DND-41 (cell line): ENCODE measurements at regions not wholly inside any gene's neighbourhood (a gene's known extent, or its start where the extent isn't known, plus 50 kb on each side); places are given as distances from the start of the nearest gene placed in this dataset.

Source experiments
- EZH2 ChIP-seq: IDR thresholded peaks from 3 replicates; pipeline ENCODE4 v1.6.1; 2012; ENCODE audit warnings: borderline replicate concordance, low read depth, mild to moderate bottlenecking, moderate library complexity, low read length, inconsistent platforms; ENCODE audit not compliant: severe bottlenecking
- TF ChIP-seq, protein P1 (sequence below): IDR thresholded peaks from 2 replicates; pipeline ENCODE4 v1.5.1; 2012; ENCODE audit warnings: borderline replicate concordance, low read length, moderate library complexity, mild to moderate bottlenecking; ENCODE audit not compliant: poor library complexity, severe bottlenecking; ENCODE audit errors: extremely low read depth

DNA sequence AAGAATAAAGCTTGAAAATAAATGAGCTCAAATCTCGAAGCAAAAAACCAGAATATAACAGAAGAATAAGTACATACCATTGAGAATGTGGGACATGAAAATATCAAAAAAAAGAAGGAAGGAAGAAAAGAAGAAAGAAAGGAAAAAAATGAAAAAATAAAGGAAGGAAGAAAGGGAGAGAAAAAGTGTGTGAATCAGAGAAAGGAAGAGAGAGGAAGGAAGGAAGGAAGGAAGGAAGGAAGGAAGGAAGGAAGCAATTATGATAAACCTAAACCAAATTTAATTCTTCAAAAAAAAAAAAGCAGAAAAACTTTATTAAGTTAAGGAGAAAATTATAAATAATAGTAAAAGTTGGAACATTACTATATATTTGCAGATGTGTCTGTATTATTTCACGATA lies 949.8 kb downstream of the NLGN4X start:
- TF ChIP-seq, protein P1, sequence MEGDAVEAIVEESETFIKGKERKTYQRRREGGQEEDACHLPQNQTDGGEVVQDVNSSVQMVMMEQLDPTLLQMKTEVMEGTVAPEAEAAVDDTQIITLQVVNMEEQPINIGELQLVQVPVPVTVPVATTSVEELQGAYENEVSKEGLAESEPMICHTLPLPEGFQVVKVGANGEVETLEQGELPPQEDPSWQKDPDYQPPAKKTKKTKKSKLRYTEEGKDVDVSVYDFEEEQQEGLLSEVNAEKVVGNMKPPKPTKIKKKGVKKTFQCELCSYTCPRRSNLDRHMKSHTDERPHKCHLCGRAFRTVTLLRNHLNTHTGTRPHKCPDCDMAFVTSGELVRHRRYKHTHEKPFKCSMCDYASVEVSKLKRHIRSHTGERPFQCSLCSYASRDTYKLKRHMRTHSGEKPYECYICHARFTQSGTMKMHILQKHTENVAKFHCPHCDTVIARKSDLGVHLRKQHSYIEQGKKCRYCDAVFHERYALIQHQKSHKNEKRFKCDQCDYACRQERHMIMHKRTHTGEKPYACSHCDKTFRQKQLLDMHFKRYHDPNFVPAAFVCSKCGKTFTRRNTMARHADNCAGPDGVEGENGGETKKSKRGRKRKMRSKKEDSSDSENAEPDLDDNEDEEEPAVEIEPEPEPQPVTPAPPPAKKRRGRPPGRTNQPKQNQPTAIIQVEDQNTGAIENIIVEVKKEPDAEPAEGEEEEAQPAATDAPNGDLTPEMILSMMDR = no peak
- TF ChIP-seq EZH2 = no peak
